Psoas muscle (tissue), 7 donors: ENCODE measurements at regions not wholly inside any gene's neighbourhood (a gene's known extent, or its start where the extent isn't known, plus 50 kb on each side); places are given as distances from the start of the nearest gene placed in this dataset.

Experiments
- ATAC-seq, 4 donors: fragments of 200-7000 bp; cut with Tn5 transposase; one replicate each; pipeline ENCODE4 v1.9.1; 2020; ENCODE audit warnings: moderate library complexity in 3 of 4, mild to moderate bottlenecking in 2 of 4
- DNase-seq, 2 donors: peaks; one replicate each; pipeline ENCODE4 v3.0.0-alpha.2; 2020
- H3K27ac ChIP-seq: fragments of 200-600 bp; one replicate; pipeline ENCODE4 v1.8.0; 2022
- H3K27me3 ChIP-seq, 3 donors: fragments of 200-600 bp in 1 of 3; one replicate each; pipeline versions ENCODE4 v1.6.1 to v1.8.0; 2013 to 2022; ENCODE audit warnings: low read length in 2 of 3, mild to moderate bottlenecking in 2 of 3, moderate library complexity in 1 of 3; ENCODE audit not compliant: insufficient read depth in 3 of 3
- H3K36me3 ChIP-seq, 2 donors: fragments of 200-600 bp in 1 of 2; one replicate each; pipeline versions ENCODE4 v1.6.1 to v1.8.0; 2013 to 2022; ENCODE audit warnings: low read depth in 1 of 2, mild to moderate bottlenecking in 1 of 2, moderate library complexity in 1 of 2; ENCODE audit not compliant: insufficient read depth in 1 of 2
- H3K4me1 ChIP-seq: fragments of 200-600 bp; one replicate; pipeline ENCODE4 v1.8.0; 2022
- H3K4me3 ChIP-seq: fragments of 200-600 bp; one replicate; pipeline ENCODE4 v1.8.0; 2022; ENCODE audit warnings: mild to moderate bottlenecking
- H3K9me3 ChIP-seq: fragments of 200-600 bp; one replicate; pipeline ENCODE4 v1.8.0; 2022
- WGBS, 3 donors: extraction: QIAGEN DNeasy Blood & Tissue Kit; methylation state at CpG; one replicate each; pipeline versions ENCODE4 v1.1.6 to v1.1.7; 2013; 5-methylcytosine and 5-hydroxymethylcytosine counted together
- intact Hi-C, 2 donors: fragments of 100-400 bp; cut with DNase I; formaldehyde crosslinking; loops; one replicate each; pipeline versions ENCODE4 v1.11.0 to v1.14.2; 2022
- TF ChIP-seq, protein P1 (sequence below): fragments of 200-600 bp; IDR thresholded peaks from one replicate; pipeline ENCODE4 v1.8.0; 2022; ENCODE audit warnings: antibody characterized with exemption
- donor health status: healthy with polysubstance abuse.
- donor health status: DM: no; HTN: no; CAD: no; lungs with moderate emphysema.
- donor health status: Bipolar disorder and iron deficiency.
- donor health status: healthy.
- donor health status: DM: yes; HTN: yes; CAD: no.
- donor health status: DM: no; HTN: no; CAD: no.
- donor health status: DM: yes; HTN: yes; CAD: no.

DNA sequence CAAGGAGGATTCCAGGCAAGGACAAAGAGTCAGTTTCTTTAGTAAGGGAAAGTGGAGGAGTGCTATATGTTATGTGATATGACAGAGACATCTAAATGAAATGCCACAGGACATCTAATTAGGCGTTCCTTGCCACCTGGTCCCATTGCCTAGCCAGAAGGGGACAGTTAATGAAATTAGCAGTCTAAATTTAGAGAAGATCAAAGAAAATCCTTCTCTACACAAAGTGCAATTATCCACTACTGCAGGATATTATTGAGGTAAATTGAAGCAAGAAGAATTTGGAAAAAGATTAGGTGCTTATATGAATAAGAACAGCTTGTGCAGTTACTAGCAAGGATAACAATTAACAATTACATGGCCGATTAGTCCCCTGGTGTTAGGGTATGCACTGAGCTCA lies 495.3 kb upstream of the NMUR2 start:
- intact Hi-C loops: no loop called here
- no peaks in the 10 kb centered on the region for H3K27me3 ChIP-seq
- no peak for DNase-seq
- H3K4me3 ChIP-seq: no peak overlapping the region
- no peak for ATAC-seq
- H3K36me3 ChIP-seq: no peaks in the 10 kb centered on the region
- H3K9me3 ChIP-seq: no peaks in the 10 kb centered on the region
- TF ChIP-seq, protein P1, sequence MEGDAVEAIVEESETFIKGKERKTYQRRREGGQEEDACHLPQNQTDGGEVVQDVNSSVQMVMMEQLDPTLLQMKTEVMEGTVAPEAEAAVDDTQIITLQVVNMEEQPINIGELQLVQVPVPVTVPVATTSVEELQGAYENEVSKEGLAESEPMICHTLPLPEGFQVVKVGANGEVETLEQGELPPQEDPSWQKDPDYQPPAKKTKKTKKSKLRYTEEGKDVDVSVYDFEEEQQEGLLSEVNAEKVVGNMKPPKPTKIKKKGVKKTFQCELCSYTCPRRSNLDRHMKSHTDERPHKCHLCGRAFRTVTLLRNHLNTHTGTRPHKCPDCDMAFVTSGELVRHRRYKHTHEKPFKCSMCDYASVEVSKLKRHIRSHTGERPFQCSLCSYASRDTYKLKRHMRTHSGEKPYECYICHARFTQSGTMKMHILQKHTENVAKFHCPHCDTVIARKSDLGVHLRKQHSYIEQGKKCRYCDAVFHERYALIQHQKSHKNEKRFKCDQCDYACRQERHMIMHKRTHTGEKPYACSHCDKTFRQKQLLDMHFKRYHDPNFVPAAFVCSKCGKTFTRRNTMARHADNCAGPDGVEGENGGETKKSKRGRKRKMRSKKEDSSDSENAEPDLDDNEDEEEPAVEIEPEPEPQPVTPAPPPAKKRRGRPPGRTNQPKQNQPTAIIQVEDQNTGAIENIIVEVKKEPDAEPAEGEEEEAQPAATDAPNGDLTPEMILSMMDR: no peak
- 61 to 70% (median 68%) methylated on average over 2 of the region's 2 CpGs for WGBS, 3 donors
- no peak overlapping the region for H3K27ac ChIP-seq
- H3K4me1 ChIP-seq: no peaks in the 10 kb centered on the region

GRCh38 chr5:152901754-152902153 lies 496.7 kb upstream of the NMUR2 start:
- Histone ChIP-seq H3K27ac (no peak overlapping the region), H3K4me1 (no peaks in the 10 kb centered on the region), H3K36me3 (no peaks in the 10 kb centered on the region), H3K4me3 (no peak overlapping the region), H3K9me3 (no peaks in the 10 kb centered on the region), H3K27me3 (no peaks in the 10 kb centered on the region)
- intact Hi-C loops: no loop called here
- WGBS, 3 donors: 52 to 68% (median 62%) methylated on average over 2 of the region's 2 CpGs
- ATAC-seq (no peak), DNase-seq (no peak)
- TF ChIP-seq, protein P1: no peak

- TF ChIP-seq, protein P1: no peak
- Histone ChIP-seq H3K27ac (no peak overlapping the region), H3K9me3 (no peaks in the 10 kb centered on the region), H3K27me3 (no peaks in the 10 kb centered on the region), H3K4me1 (no peaks in the 10 kb centered on the region), H3K36me3 (no peaks in the 10 kb centered on the region), H3K4me3 (no peak overlapping the region)
- ATAC-seq: no peak
- intact Hi-C loops: no loop called here
- no peak for DNase-seq
- 22 to 39% (median 36%) methylated on average over 1 of the region's 1 CpG for WGBS, 3 donors
Observed at GRCh38 chr5:152905286-152905685, 500.2 kb upstream of the NMUR2 start.

DNA sequence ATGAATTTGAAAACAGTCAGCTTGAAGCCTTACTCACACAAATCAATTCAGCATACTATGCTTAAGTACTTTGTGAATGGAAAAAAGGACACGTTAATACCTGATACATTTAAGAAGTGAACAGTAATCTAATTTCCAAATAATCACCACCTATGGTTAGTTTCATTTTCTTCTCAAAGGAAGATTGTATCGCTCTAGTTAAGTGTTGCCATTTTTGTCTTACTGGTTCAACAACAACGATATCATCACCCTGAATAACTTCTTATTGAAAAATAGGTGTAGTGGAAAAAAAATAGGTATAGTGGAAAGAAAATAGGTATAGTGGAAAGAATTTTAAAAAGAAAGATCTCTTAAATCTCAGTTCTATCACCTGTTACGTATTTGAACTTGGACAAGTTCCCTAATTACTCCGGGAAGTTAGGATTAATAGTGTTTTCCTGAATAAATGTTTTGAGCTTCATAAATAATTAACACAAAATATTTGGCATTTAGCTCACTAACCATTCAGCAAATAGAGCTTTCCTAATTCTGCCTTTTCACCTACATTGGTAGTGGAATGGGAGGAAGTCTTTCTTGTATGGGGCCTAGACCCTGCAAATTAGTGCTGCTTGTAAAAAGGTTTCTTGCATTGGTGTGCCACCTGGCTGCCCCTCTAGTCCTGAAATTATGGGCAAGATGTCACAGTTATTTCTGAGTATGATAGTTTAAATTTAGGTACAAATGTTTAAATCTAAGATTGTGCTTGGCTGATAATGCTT lies 502.6 kb upstream of the NMUR2 start:
- no peaks in the 10 kb centered on the region for H3K36me3 ChIP-seq
- DNase-seq: no peak
- H3K4me3 ChIP-seq: no peak overlapping the region
- TF ChIP-seq, protein P1: no peak
- intact Hi-C loops: no loop called here
- WGBS, 3 donors: 80 to 83% (median 82%) methylated on average over 5 of the region's 5 CpGs
- H3K27me3 ChIP-seq: no peaks in the 10 kb centered on the region
- no peak for ATAC-seq
- H3K9me3 ChIP-seq: no peaks in the 10 kb centered on the region
- no peak overlapping the region for H3K27ac ChIP-seq
- no peaks in the 10 kb centered on the region for H3K4me1 ChIP-seq

DNA sequence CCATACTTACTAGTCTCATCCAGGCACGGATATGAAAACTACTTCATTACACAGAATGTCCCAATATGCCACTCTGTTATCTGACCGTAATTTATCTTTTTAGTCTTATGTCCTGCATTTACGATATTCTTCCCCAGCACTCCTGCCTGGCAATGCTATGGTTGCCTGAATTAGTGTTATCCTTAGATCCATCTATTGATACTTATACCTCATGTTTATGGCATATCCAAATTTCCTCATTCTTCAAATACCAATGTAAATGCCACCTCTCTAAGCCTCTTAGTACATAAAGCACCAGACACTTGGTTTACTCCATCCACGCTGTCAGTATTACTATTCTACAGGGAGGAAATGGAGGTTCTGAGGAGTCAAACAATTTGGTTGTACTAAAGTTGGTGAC lies 507.8 kb upstream of the NMUR2 start:
- 63 to 66% (median 64%) methylated on average over 4 of the region's 4 CpGs for WGBS, 3 donors
- DNase-seq: no peak
- H3K27ac ChIP-seq: no peak overlapping the region
- no peaks in the 10 kb centered on the region for H3K4me1 ChIP-seq
- H3K4me3 ChIP-seq: no peak overlapping the region
- TF ChIP-seq, protein P1: no peak
- H3K36me3 ChIP-seq: no peaks in the 10 kb centered on the region
- no peak for ATAC-seq
- no peaks in the 10 kb centered on the region for H3K27me3 ChIP-seq
- intact Hi-C loops: no loop called here
- no peaks in the 10 kb centered on the region for H3K9me3 ChIP-seq
